SU-DHL-6 (cell line): ENCODE measurements at regions not wholly inside any gene's neighbourhood (a gene's known extent, or its start where the extent isn't known, plus 50 kb on each side); places are given as distances from the start of the nearest gene placed in this dataset.

ENCODE experiments used
- H2AFZ ChIP-seq: fragments of 200-600 bp; sonication (generic); 2 replicates; pipeline ENCODE4 v1.6.1; 2014; ENCODE audit warnings: low read depth, mild to moderate bottlenecking, moderate library complexity, mixed read lengths, antibody characterized with exemption, low read length; ENCODE audit not compliant: severe bottlenecking
- H3F3A ChIP-seq: fragments of 200-600 bp; shearing (Covaris generic); 2 replicates; pipeline ENCODE4 v1.6.0; 2016; ENCODE audit warnings: antibody characterized with exemption, mild to moderate bottlenecking; ENCODE audit not compliant: insufficient read depth
- H3K27ac ChIP-seq: fragments of 200-600 bp; sonication (generic); 2 replicates; pipeline ENCODE4 v1.5.1; 2016; ENCODE audit warnings: low read depth, mild to moderate bottlenecking, low read length, moderate library complexity, mixed read lengths
- H3K27me3 ChIP-seq: fragments of 200-600 bp; sonication (generic), shearing (Covaris generic); 2 replicates; pipeline ENCODE4 v1.6.0; 2014; ENCODE audit warnings: mild to moderate bottlenecking, low read length
- H3K36me3 ChIP-seq: fragments of 200-600 bp; sonication (generic); 2 replicates; pipeline ENCODE4 v1.6.1; 2014; ENCODE audit warnings: mild to moderate bottlenecking, low read length, mixed read lengths
- H3K4me2 ChIP-seq: fragments of 300-600, 200-600 bp; shearing (Covaris generic), sonication (generic); 2 replicates; pipeline ENCODE4 v1.6.0; 2014; ENCODE audit warnings: low read length, low read depth, mild to moderate bottlenecking; ENCODE audit not compliant: poor library complexity, severe bottlenecking
- H3K4me3 ChIP-seq: fragments of 200-600 bp; sonication (generic); 2 replicates; pipeline ENCODE4 v1.5.1; 2014; ENCODE audit warnings: antibody characterized with exemption, low read length, mild to moderate bottlenecking, mixed read lengths; ENCODE audit not compliant: insufficient read depth, poor library complexity, severe bottlenecking
- H3K79me2 ChIP-seq: fragments of 200-600 bp; sonication (generic); 2 replicates; pipeline ENCODE4 v1.6.1; 2014; ENCODE audit warnings: mild to moderate bottlenecking, low read length, moderate library complexity; ENCODE audit not compliant: insufficient read depth
- H3K9ac ChIP-seq: fragments of 200-600 bp; sonication (generic); 2 replicates; pipeline ENCODE4 v1.7.0; 2014; ENCODE audit warnings: mild to moderate bottlenecking, low read length
- H3K9me2 ChIP-seq: fragments of 200-600 bp; sonication (generic); replicated peaks from 2 replicates; pipeline ENCODE4 v1.6.1; 2014; ENCODE audit warnings: low read length; ENCODE audit not compliant: insufficient read depth
- H3K9me3 ChIP-seq: fragments of 200-600 bp; sonication (generic); 2 replicates; pipeline ENCODE4 v1.6.1; 2014; ENCODE audit warnings: low read length, mixed read lengths; ENCODE audit not compliant: insufficient read depth
- H4K20me1 ChIP-seq: fragments of 200-600 bp; sonication (generic); 2 replicates; pipeline ENCODE4 v1.6.1; 2014; ENCODE audit warnings: low read depth, mild to moderate bottlenecking, antibody characterized with exemption, low read length, moderate library complexity, mixed read lengths
- CTCF ChIP-seq: fragments of 200-600 bp; sonication (generic); IDR thresholded peaks from one replicate; pipeline ENCODE4 v1.5.1; 2017; ENCODE audit warnings: antibody characterized with exemption, mild to moderate bottlenecking, low read length, moderate library complexity; ENCODE audit not compliant: insufficient read depth, poor library complexity, severe bottlenecking
- EZH2phosphoT487 ChIP-seq: fragments of 200-600 bp; sonication (generic), shearing (Covaris generic); conservative IDR thresholded peaks from 2 replicates; pipeline ENCODE4 v1.6.1; 2018; ENCODE audit warnings: mild to moderate bottlenecking, antibody characterized with exemption, low read length, moderate library complexity, mixed read lengths

GRCh38 chr11:112722148-112722547 is 239.1 kb upstream of the NCAM1 start:
- no peaks in the 10 kb centered on the region for H3K9me2 ChIP-seq
- H3K79me2 ChIP-seq, result no peaks in the 10 kb centered on the region
- no peak overlapping the region for H3K9ac ChIP-seq
- TF ChIP-seq CTCF, result no peak
- no peak for TF ChIP-seq EZH2phosphoT487
- H3K9me3 ChIP-seq, result no peaks in the 10 kb centered on the region
- no peaks in the 10 kb centered on the region for H3F3A ChIP-seq
- H3K27ac ChIP-seq, result no peak overlapping the region
- no peak overlapping the region for H3K4me3 ChIP-seq
- no peak overlapping the region for H2AFZ ChIP-seq
- H4K20me1 ChIP-seq, result no peaks in the 10 kb centered on the region
- no peaks in the 10 kb centered on the region for H3K36me3 ChIP-seq
- no peak overlapping the region for H3K4me2 ChIP-seq
- H3K27me3 ChIP-seq, result no peaks in the 10 kb centered on the region

- Histone ChIP-seq H3K27ac (no peak overlapping the region), H3F3A (no peaks in the 10 kb centered on the region), H3K4me2 (no peak overlapping the region), H3K79me2 (no peaks in the 10 kb centered on the region), H4K20me1 (no peaks in the 10 kb centered on the region), H3K36me3 (no peaks in the 10 kb centered on the region), H3K9ac (no peak overlapping the region), H3K9me2 (no peaks in the 10 kb centered on the region), H3K4me3 (no peak overlapping the region), H3K9me3 (no peaks in the 10 kb centered on the region), H3K27me3 (no peaks in the 10 kb centered on the region), H2AFZ (no peak overlapping the region)
- TF ChIP-seq CTCF, result no peak
- TF ChIP-seq EZH2phosphoT487, result no peak
Observed at GRCh38 chr11:112722876-112723275, 238.3 kb upstream of the NCAM1 start.

GRCh38 chr11:112723676-112724495 is 237.3 kb upstream of the NCAM1 start:
- Histone ChIP-seq H3K79me2 (no peaks in the 10 kb centered on the region), H3K27me3 (no peaks in the 10 kb centered on the region), H2AFZ (no peak overlapping the region), H3F3A (no peaks in the 10 kb centered on the region), H3K4me2 (no peak overlapping the region), H4K20me1 (no peaks in the 10 kb centered on the region), H3K9me2 (no peaks in the 10 kb centered on the region), H3K27ac (no peak overlapping the region), H3K9me3 (no peaks in the 10 kb centered on the region), H3K4me3 (no peak overlapping the region), H3K36me3 (no peaks in the 10 kb centered on the region), H3K9ac (no peak overlapping the region)
- no peak for TF ChIP-seq CTCF
- no peak for TF ChIP-seq EZH2phosphoT487
